Epithelial cell of esophagus (primary cell): ENCODE measurements at regions not wholly inside any gene's neighbourhood (a gene's known extent, or its start where the extent isn't known, plus 50 kb on each side); places are given as distances from the start of the nearest gene placed in this dataset.

Experiments
- DNase-seq: peaks from one replicate; pipeline ENCODE4 v3.0.0; 2010; ENCODE audit warnings: low read depth
- H3K4me3 ChIP-seq: 2 replicates; pipeline ENCODE4 v1.5.1; 2011; ENCODE audit warnings: mild to moderate bottlenecking, low read length, control low read depth
- TF ChIP-seq, protein P1 (sequence below): IDR thresholded peaks from 2 replicates; pipeline ENCODE4 v1.5.1; 2011; ENCODE audit warnings: low read depth, mild to moderate bottlenecking, low read length, control low read depth, inconsistent platforms; ENCODE audit not compliant: insufficient read depth; ENCODE audit errors: missing control alignments

DNA sequence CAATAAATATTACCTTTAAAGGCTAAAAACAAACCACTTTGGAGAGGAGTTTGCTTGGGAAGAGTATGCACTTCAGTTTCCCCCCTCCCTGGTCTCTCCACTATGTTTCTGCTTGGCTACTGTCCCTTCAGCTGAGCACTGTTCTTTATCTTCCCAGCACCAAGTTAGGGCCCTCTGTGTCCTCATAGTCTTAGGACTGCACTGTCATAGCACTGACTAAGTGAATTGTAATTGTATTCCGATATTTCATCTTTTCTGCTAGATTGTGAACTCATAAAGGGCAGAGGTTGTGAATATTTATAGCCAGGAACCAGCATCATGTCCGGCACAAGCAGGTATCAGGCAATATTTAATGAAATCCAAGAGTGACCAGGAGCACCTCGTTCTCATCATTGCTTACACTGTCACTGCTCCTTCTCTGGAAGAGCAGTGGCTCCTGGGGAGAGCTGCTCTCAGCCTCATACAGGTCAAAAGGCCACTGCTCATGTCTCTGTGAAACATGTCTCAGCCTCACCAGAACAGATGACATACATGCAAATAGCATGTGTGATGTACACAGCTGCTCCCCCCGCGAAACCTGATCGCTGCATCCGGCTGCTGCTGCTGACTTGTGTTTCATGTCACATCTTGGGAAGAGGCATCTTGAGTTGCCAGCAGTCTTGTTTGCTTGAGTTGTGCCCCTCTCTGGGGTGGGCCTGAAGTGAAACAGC lies 279.7 kb upstream of the MSX2 start:
- DNase-seq, result no peak
- TF ChIP-seq, protein P1, sequence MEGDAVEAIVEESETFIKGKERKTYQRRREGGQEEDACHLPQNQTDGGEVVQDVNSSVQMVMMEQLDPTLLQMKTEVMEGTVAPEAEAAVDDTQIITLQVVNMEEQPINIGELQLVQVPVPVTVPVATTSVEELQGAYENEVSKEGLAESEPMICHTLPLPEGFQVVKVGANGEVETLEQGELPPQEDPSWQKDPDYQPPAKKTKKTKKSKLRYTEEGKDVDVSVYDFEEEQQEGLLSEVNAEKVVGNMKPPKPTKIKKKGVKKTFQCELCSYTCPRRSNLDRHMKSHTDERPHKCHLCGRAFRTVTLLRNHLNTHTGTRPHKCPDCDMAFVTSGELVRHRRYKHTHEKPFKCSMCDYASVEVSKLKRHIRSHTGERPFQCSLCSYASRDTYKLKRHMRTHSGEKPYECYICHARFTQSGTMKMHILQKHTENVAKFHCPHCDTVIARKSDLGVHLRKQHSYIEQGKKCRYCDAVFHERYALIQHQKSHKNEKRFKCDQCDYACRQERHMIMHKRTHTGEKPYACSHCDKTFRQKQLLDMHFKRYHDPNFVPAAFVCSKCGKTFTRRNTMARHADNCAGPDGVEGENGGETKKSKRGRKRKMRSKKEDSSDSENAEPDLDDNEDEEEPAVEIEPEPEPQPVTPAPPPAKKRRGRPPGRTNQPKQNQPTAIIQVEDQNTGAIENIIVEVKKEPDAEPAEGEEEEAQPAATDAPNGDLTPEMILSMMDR, result no peak
- H3K4me3 ChIP-seq, result no peak overlapping the region

GRCh38 chr5:174446446-174446845 lies 277.9 kb upstream of the MSX2 start:
- no peak for DNase-seq
- TF ChIP-seq, protein P1, result no peak
- no peak overlapping the region for H3K4me3 ChIP-seq

DNA sequence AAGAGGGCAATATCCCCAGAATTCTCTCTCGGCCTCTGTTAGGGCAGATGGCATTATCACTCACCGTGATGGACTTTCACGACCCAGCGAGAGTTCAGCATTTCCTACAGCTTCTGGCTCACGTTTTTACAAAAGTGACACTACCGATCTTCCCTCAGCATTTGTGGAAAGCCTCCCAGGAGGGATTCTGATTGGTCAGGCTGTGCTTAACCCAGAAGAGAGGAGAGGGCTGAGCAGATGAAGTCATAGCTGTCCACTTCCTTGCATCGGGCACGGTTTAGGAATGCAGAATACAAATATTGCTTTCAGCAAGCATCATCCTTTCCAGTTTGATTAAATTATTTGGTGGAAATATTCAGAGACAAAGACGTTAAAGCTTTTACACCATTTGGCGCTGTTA lies 277.4 kb upstream of the MSX2 start:
- H3K4me3 ChIP-seq, result no peak overlapping the region
- DNase-seq, result no peak
- TF ChIP-seq, protein P1, result no peak

DNA sequence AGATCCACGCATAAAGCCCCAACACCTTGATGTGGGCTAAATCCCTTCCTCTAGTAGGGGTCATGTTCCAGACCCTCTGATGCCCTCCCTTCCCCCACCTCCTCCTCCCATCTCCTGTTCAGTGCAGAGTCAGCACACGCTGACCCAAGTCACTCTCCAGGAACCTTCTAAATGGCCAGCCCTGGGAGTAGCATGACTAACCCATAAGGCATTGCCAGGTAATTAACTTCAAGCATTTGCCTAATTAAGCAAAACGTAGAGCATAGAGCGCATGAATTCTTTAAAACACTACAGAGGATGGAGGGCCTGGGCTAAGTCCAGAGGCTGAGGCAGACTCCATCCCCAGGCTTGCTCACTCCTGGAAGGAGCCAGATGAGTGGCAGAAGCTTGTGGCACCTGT lies 276.3 kb upstream of the MSX2 start:
- H3K4me3 ChIP-seq, result no peak overlapping the region
- TF ChIP-seq, protein P1, result no peak
- no peak for DNase-seq

- TF ChIP-seq, protein P1, result no peak
- DNase-seq, result no peak
- H3K4me3 ChIP-seq, result no peak overlapping the region
Observed at GRCh38 chr5:174448662-174449061, 275.7 kb upstream of the MSX2 start.

DNA sequence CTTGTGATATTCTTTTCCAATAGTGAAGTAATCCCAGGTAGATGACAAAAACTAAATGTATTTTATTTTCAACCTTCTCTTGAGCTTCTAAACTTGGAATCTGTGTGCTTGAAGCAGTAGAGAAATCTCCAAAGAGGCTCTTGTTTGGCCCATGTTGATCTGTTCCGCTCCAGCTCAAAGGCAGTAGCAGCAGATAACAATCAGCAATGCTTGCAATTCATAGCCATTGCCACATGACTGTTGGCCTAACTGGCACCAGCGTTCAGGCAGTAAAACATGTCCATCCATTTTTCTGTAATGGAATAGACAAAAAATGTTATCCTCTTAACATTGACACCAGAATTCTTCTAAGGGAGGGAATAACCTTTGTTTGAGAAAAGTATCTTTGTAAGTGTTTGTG lies 270.7 kb upstream of the MSX2 start:
- DNase-seq, result no peak
- TF ChIP-seq, protein P1, result no peak
- H3K4me3 ChIP-seq, result no peak overlapping the region

- no peak for DNase-seq
- TF ChIP-seq, protein P1, result no peak
- H3K4me3 ChIP-seq, result no peak overlapping the region
Observed at GRCh38 chr5:174454464-174454863, 269.9 kb upstream of the MSX2 start.
